ENCODE measurements at regions not wholly inside any gene's neighbourhood (a gene's known extent, or its start where the extent isn't known, plus 50 kb on each side); places are given as distances from the start of the nearest gene placed in this dataset.
"Not testable (repeated sequence)": the region's sequence is repeated elsewhere in the genome, so short reads cannot be mapped to it uniquely, and the experiment has no call there.

DNA sequence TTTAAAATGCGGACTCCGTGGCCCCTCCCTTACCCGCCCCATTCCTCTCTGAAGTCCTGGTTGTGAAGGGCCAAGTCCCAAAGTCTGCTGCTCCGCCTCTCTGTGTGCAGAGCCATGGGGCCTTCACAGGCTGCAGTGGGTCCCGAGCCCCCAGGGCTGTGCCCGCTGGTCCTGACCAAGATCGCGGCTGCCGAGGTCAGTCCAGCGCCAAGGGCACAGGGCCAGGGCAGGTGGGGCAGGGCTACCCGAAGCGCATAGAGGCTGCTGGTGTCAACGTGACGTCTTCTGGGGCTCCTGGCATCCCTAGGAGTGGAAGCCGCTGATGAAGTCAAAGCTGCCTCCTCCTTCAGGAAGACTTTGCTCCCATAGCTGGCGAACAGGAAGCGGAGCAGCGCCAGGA is 858.8 kb downstream of the TUBA3C start:
- ATAC-seq; intact Hi-C loops (cut with DNase I); DNase-seq (ENCODE audit: missing footprints): not testable (repeated sequence)

DNA sequence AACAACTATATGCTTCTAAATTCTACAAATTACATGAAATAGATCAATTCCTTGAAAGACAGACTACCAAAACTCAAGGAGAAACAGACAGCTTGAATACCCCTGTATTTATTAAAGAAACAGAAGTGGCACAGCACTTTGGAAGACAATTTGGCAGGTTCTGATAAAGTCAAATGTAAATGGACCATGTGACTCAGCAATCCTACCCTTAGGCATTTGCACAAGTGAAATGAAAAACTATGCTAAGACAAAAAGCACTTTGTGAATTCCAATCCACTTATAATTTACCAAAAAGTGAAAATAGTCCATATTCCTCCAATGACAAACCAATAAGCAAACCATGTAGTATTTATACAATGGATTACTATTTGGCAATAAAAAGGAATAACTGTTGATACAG is 862.0 kb downstream of the TUBA3C start:
- DNase-seq (ENCODE audit: missing footprints); ATAC-seq: not testable (repeated sequence)

DNA sequence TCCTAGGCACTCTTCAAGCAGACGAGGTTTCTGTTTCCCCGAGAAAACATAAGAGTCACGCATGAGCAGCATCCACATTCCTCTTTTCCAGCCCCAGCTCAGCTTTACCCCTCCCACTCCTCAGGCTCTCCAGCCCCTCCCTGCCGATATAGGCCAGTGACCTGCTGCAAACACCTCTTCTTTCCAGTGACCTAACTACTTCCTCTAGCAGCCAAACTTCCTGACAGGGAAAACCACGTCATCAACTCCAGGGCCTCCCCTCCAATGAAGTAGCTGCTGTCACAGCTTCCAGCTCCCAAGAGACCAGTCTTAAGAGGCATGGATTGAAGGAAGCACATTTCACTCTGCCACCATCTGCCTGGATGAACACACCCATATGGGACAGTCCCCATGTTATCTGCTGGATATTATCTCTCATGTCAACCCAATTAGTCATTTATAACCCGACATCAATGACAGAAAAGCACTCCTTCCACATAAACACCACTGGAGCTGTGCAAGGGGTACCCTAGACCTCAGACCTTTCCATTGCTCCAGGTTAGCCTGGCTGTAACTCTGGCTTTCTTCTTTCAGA is 878.3 kb downstream of the TUBA3C start:
- DNase-seq (ENCODE audit: missing footprints); ATAC-seq; intact Hi-C loops (cut with DNase I): not testable (repeated sequence)

More for the DNA sequence above, 862.0 kb downstream of the TUBA3C start:
- intact Hi-C loops (cut with DNase I), result not testable (repeated sequence)

DNA sequence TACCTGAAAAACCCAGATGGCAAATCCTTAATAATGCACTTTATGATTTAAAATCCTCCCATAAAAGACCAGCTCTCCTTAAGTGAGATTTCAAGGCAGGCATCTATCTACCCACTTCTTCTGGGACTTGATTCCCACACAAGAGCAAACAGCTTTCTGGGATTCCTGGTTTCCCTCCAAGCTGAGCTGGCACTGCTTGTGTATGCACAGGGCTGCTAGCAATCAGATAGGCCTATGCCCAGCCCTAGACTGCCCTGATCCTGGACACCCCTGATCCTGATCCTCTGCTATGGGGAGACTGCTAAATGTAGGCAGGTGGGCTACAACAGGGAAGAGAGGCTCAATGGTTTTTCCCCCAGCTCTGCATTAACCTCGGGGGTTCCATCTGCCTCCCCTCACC is 880.7 kb downstream of the TUBA3C start:
- DNase-seq (ENCODE audit: missing footprints); ATAC-seq; intact Hi-C loops (cut with DNase I): not testable (repeated sequence)

GRCh38 chr13:18297359-18297758 is 884.3 kb downstream of the TUBA3C start:
- intact Hi-C loops (cut with DNase I); ATAC-seq; DNase-seq (ENCODE audit: missing footprints): not testable (repeated sequence)

DNA sequence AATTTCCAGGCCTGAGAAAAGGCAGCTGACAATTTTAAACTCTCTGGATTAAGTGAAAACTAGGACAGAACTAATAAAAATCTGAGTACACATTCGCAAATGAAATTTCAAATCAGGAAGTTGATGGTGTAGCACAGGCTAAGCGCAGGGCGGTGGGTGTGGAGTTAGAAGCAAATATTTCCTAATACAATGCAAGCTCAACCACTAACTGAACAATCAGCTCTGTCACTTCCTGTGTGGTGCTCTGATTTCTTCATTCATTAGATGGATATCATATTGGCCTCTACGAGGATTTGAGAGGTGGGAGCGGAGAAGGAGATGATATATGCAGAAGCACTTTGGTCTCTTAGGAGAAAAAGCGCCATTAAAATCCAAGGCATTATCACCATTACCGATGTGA is 885.0 kb downstream of the TUBA3C start:
- DNase-seq (ENCODE audit: missing footprints); ATAC-seq; intact Hi-C loops (cut with DNase I): not testable (repeated sequence)

DNA sequence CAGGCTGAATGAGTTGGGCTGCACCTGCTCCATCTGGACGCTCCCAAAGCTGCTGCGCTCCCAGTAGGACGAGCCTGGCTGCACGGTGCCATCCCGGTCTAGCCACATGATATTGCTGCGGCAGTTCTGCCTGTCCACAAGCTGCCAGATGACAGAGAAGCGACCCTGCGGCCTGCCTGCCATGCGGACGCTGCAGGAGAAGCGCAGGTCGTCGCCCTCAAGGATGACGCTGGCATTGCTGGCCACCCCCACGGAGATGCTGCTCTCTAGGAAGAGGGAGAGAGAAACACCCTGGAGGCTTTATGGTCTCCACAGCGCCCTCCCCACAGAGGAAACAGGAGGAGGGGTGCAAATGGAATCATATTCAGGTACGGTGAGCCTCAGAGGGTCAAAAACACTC is 887.3 kb downstream of the TUBA3C start:
- intact Hi-C loops (cut with DNase I); ATAC-seq; DNase-seq (ENCODE audit: missing footprints): not testable (repeated sequence)

DNA sequence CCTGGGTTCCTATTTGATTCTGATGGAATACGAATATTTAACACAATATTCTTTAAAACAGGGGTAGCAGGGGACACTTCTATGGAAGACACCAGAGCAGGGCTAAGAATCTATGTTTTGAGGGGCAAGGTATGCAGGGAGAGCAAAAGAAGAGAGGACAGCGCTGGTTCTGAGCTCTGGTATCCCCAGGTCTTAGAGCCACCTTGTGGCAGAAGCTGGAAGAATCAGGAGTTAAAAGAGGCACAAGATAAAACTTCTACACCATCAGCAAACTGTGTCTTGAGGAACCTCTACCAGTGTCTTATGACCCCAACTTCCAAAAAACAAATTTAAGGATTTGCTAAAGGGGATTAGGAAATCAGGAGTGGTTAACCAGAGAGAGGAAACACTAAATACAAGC is 894.8 kb downstream of the TUBA3C start:
- intact Hi-C loops (cut with DNase I); ATAC-seq: not testable (repeated sequence)

DNA sequence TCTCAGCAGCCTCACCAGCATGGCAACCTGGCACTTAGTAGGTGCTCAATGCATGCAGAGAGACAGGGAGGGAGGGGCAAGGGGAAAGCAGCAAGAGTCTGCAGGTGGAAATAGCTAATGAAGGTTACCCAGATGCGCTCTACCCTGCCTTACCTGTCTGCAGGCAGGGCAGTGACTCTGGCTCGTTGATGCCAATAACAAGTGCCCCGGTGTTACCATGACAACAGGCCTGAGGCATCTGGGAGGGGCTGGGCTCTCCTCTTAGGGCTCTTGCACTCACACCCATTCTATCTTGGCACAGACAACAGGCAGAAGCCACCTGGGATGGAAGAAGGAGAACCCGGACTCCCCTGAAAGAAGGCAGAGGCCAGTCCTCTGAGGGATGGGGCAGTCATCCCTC is 896.0 kb downstream of the TUBA3C start:
- DNase-seq (ENCODE audit: missing footprints); intact Hi-C loops (cut with DNase I); ATAC-seq: not testable (repeated sequence)

More for the DNA sequence above, 894.8 kb downstream of the TUBA3C start:
- not testable (repeated sequence) for DNase-seq (ENCODE audit: missing footprints)

DNA sequence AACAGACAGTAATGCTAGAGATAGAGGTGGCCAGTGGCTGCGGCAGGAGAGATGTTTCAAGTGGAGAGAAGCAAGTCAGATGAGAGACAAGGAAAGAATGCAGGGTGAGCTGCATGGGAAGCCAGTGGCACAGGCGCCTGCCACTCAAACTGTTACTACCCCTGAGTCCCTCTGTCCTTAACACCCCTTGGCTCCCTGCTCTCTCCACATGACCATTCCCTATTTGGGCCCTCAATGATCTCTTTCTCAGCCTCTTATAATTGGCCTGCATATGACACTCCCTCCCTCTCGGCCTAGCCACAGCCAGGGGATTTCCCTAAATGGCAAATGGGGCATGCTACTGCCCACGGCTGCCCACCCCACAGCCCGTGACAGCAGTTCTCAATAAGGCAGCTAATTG is 897.6 kb downstream of the TUBA3C start:
- DNase-seq (ENCODE audit: missing footprints); ATAC-seq; intact Hi-C loops (cut with DNase I): not testable (repeated sequence)

- intact Hi-C loops (cut with DNase I); DNase-seq (ENCODE audit: missing footprints); ATAC-seq: not testable (repeated sequence)
Measured at GRCh38 chr13:18281829-18282597, 899.6 kb downstream of the TUBA3C start.

- DNase-seq (ENCODE audit: missing footprints); ATAC-seq; intact Hi-C loops (cut with DNase I): not testable (repeated sequence)
Measured at GRCh38 chr13:18280904-18281828, 900.5 kb downstream of the TUBA3C start.

DNA sequence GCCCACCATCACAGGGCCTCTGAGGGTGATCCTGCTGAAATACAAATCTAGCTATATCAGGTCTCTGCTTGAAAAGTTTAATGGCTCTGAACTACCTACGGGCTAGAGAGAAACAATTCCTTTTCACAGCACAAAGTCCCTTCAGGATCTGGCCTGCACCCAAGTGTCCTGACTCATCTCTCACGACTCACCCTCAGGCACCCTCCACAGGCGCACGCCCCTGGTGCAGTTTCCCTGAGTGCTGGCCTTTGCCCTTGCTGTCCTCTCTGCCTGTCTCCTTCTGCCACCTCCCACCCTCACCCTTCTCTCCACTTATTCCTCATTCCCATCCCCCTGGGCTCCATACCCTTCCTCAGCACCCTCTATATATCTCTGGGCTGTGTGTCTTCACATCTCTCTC is 901.7 kb downstream of the TUBA3C start:
- DNase-seq (ENCODE audit: missing footprints); ATAC-seq; intact Hi-C loops (cut with DNase I): not testable (repeated sequence)

DNA sequence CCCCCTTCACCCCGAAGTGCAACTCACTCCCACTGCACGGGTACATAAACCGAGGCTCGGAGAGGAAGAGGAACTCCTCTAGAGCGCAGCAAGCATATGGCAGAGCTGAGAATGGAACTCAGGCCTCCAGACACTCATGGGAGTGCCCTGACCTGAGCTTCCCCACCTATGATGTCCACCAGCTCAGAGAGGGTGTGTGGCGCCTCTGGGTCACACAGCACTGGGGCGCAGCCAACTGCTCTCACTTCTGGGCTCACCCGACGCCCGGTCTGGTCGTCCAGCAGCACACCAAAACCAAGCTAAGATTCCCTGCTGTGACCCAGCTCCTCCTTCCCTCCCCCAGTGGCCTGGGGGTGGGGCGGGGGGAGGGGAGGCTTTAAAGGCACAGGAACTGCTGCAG is 904.3 kb downstream of the TUBA3C start:
- ATAC-seq; intact Hi-C loops (cut with DNase I); DNase-seq (ENCODE audit: missing footprints): not testable (repeated sequence)

DNA sequence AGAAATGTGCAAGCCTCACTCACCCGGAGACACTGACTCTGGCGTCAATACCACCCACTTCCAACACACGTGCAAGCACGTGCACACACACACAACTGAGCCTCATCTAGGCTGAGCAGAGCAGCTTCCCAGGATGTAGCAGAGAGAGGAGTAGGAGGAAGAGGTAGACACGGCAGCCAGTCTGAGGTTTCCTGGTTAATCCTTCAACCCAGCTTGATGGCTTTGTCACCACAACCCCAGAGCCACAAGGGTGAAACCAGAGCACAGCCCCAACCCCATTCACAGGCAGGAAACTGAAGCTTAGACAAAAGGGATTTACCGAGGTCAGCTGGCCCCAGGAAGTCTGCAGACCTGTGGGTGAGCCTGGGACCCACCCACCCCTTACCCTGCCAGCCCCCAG is 905.3 kb downstream of the TUBA3C start:
- DNase-seq (ENCODE audit: missing footprints); intact Hi-C loops (cut with DNase I); ATAC-seq: not testable (repeated sequence)

GRCh38 chr13:18273785-18274514 is 907.7 kb downstream of the TUBA3C start:
- ATAC-seq; intact Hi-C loops (cut with DNase I): not testable (repeated sequence)

DNA sequence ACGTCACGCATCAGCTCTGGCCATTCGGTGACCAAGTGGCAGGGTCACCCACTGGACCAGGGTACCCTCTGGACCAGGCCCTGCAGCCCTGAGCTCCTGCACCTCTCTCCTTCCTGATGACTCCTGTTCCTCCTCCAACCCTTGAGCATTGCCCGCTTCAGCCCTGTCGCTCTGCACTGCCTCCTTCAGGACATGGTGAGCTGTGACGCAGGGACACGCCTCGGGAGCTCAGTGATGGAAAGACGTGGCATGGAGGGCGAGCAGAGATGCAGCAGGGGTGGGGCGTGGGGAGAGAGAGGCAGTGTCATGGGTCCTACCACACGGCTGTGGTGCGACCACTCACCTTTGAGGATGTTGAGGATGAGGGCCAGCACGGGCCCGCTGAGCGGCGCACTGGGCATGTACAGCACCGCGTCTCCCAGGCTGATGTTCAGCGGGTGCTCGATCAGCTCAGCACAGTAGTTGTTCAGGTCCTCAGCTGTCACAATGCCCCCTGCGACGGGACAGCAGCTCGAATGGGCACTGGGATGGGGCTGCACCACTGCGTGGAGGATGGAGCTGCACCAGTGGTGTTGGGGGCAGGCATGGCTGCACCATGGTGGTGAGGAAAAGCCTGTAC is 922.7 kb downstream of the TUBA3C start:
- ATAC-seq; intact Hi-C loops (cut with DNase I); DNase-seq (ENCODE audit: missing footprints): not testable (repeated sequence)

More at GRCh38 chr13:18273785-18274514, 907.7 kb downstream of the TUBA3C start:
- DNase-seq (ENCODE audit: missing footprints), result not testable (repeated sequence)

GRCh38 chr13:18257686-18258085 is 923.9 kb downstream of the TUBA3C start:
- intact Hi-C loops (cut with DNase I), result not testable (repeated sequence)

More at GRCh38 chr13:18257686-18258085, 923.9 kb downstream of the TUBA3C start:
- ATAC-seq; DNase-seq (ENCODE audit: missing footprints): not testable (repeated sequence)

All from Right ventricle myocardium inferior (tissue), 1 donor.